ENCODE measurements at regions not wholly inside any gene's neighbourhood (a gene's known extent, or its start where the extent isn't known, plus 50 kb on each side); places are given as distances from the start of the nearest gene placed in this dataset.

- TF ChIP-seq CTCF (IDR thresholded peaks at IDR 0.05) (no peak), POLR2AphosphoS5 (IDR thresholded peaks at IDR 0.05) (no peak), POLR2A (IDR thresholded peaks at IDR 0.05) (no peak)
Observed at GRCh38 chr17:77480199-77480508, 339.4 kb downstream of the SEC14L1 start.

All from stomach (tissue), 4 donors.